ENCODE measurements at regions not wholly inside any gene's neighbourhood (a gene's known extent, or its start where the extent isn't known, plus 50 kb on each side); places are given as distances from the start of the nearest gene placed in this dataset.
A peak's percentile ranks its signal among the peaks of the same experiment; 100 is the strongest.
"Not testable (repeated sequence)": the region's sequence is repeated elsewhere in the genome, so short reads cannot be mapped to it uniquely, and the experiment has no call there.

GRCh38 chr4:189128341-189128740, 812.3 kb upstream of the FRG1 start:
- no peaks in the 10 kb centered on the region for H3K27me3 ChIP-seq (ENCODE audit: control insufficient read depth, insufficient read depth, low read length)
- no peak for DNase-seq
- WGBS (ENCODE audit: insufficient coverage): no CpG with 5 or more reads among the region's 4 CpGs

GRCh38 chr4:189129044-189129694, 811.5 kb upstream of the FRG1 start:
- no CpG with 5 or more reads among the region's 10 CpGs for WGBS (ENCODE audit: insufficient coverage)
- H3K27ac ChIP-seq (ENCODE audit: low read length): no peak overlapping the region
- no peak for DNase-seq

More at GRCh38 chr4:189128341-189128740, 812.3 kb upstream of the FRG1 start:
- H3K9me3 ChIP-seq (replicated peaks; ENCODE audit: control insufficient read depth, low read depth, low read length): no peaks in the 10 kb centered on the region
- no peaks in the 10 kb centered on the region for H3K36me3 ChIP-seq (ENCODE audit: control insufficient read depth, insufficient read depth, low read length)
- H3K4me3 ChIP-seq (ENCODE audit: low read length): no peak overlapping the region
- H3K4me1 ChIP-seq (ENCODE audit: control insufficient read depth, insufficient read depth, low read length): no peaks in the 10 kb centered on the region
- no peak overlapping the region for H3K27ac ChIP-seq (ENCODE audit: low read length)

GRCh38 chr4:189131118-189131517, 809.6 kb upstream of the FRG1 start:
- H3K4me1 ChIP-seq (ENCODE audit: control insufficient read depth, insufficient read depth, low read length): no peaks in the 10 kb centered on the region
- no peak for DNase-seq
- H3K9me3 ChIP-seq (replicated peaks; ENCODE audit: control insufficient read depth, low read depth, low read length): no peaks in the 10 kb centered on the region
- H3K27ac ChIP-seq (ENCODE audit: low read length): no peak overlapping the region
- WGBS (ENCODE audit: insufficient coverage): 86% methylated on average over 2 of the region's 4 CpGs
- no peak overlapping the region for H3K4me3 ChIP-seq (ENCODE audit: low read length)
- H3K27me3 ChIP-seq (ENCODE audit: control insufficient read depth, insufficient read depth, low read length): no peaks in the 10 kb centered on the region
- H3K36me3 ChIP-seq (ENCODE audit: control insufficient read depth, insufficient read depth, low read length): no peaks in the 10 kb centered on the region

More at GRCh38 chr4:189129044-189129694, 811.5 kb upstream of the FRG1 start:
- Histone ChIP-seq H3K4me3 (ENCODE audit: low read length) (no peak overlapping the region), H3K27me3 (ENCODE audit: control insufficient read depth, insufficient read depth, low read length) (no peaks in the 10 kb centered on the region), H3K9me3 (replicated peaks; ENCODE audit: control insufficient read depth, low read depth, low read length) (no peaks in the 10 kb centered on the region), H3K36me3 (ENCODE audit: control insufficient read depth, insufficient read depth, low read length) (no peaks in the 10 kb centered on the region), H3K4me1 (ENCODE audit: control insufficient read depth, insufficient read depth, low read length) (no peaks in the 10 kb centered on the region)

GRCh38 chr4:189136462-189136861, 804.2 kb upstream of the FRG1 start:
- Histone ChIP-seq H3K27me3 (ENCODE audit: control insufficient read depth, insufficient read depth, low read length) (no peaks in the 10 kb centered on the region), H3K9me3 (replicated peaks; ENCODE audit: control insufficient read depth, low read depth, low read length) (no peaks in the 10 kb centered on the region), H3K27ac (ENCODE audit: low read length) (no peak overlapping the region), H3K4me3 (ENCODE audit: low read length) (no peak overlapping the region), H3K36me3 (ENCODE audit: control insufficient read depth, insufficient read depth, low read length) (no peaks in the 10 kb centered on the region), H3K4me1 (ENCODE audit: control insufficient read depth, insufficient read depth, low read length) (no peaks in the 10 kb centered on the region)
- DNase-seq: no peak
- 80% methylated on average over 1 of the region's 4 CpGs for WGBS (ENCODE audit: insufficient coverage)

- no peaks in the 10 kb centered on the region for H3K9me3 ChIP-seq (replicated peaks; ENCODE audit: control insufficient read depth, low read depth, low read length)
- no peak overlapping the region for H3K27ac ChIP-seq (ENCODE audit: low read length)
- H3K36me3 ChIP-seq (ENCODE audit: control insufficient read depth, insufficient read depth, low read length): no peaks in the 10 kb centered on the region
- 60% methylated on average over 1 of the region's 6 CpGs for WGBS (ENCODE audit: insufficient coverage)
- DNase-seq: no peak
- no peaks in the 10 kb centered on the region for H3K27me3 ChIP-seq (ENCODE audit: control insufficient read depth, insufficient read depth, low read length)
- no peaks in the 10 kb centered on the region for H3K4me1 ChIP-seq (ENCODE audit: control insufficient read depth, insufficient read depth, low read length)
- no peak overlapping the region for H3K4me3 ChIP-seq (ENCODE audit: low read length)
Observed at GRCh38 chr4:189143263-189143952, 797.3 kb upstream of the FRG1 start.

GRCh38 chr4:189147005-189147929, 793.4 kb upstream of the FRG1 start:
- no peaks in the 10 kb centered on the region for H3K36me3 ChIP-seq (ENCODE audit: control insufficient read depth, insufficient read depth, low read length)
- peak; percentile 17 for DNase-seq

GRCh38 chr4:189155083-189155482, 785.6 kb upstream of the FRG1 start:
- not testable (repeated sequence) for H3K36me3 ChIP-seq (ENCODE audit: control insufficient read depth, insufficient read depth, low read length); H3K9me3 ChIP-seq (replicated peaks; ENCODE audit: control insufficient read depth, low read depth, low read length); H3K27me3 ChIP-seq (ENCODE audit: control insufficient read depth, insufficient read depth, low read length); H3K27ac ChIP-seq (ENCODE audit: low read length); H3K4me1 ChIP-seq (ENCODE audit: control insufficient read depth, insufficient read depth, low read length); H3K4me3 ChIP-seq (ENCODE audit: low read length); DNase-seq
- WGBS (ENCODE audit: insufficient coverage): 86% methylated on average over 7 of the region's 13 CpGs

More at GRCh38 chr4:189147005-189147929, 793.4 kb upstream of the FRG1 start:
- Histone ChIP-seq H3K9me3 (replicated peaks; ENCODE audit: control insufficient read depth, low read depth, low read length) (no peaks in the 10 kb centered on the region), H3K4me3 (ENCODE audit: low read length) (no peak overlapping the region), H3K27ac (ENCODE audit: low read length) (no peak overlapping the region), H3K4me1 (ENCODE audit: control insufficient read depth, insufficient read depth, low read length) (no peaks in the 10 kb centered on the region), H3K27me3 (ENCODE audit: control insufficient read depth, insufficient read depth, low read length) (no peaks in the 10 kb centered on the region)
- WGBS (ENCODE audit: insufficient coverage): 96% methylated on average over 11 of the region's 24 CpGs

- WGBS (ENCODE audit: insufficient coverage): 47% methylated on average over 5 of the region's 7 CpGs
- no peaks in the 10 kb centered on the region for H3K9me3 ChIP-seq (replicated peaks; ENCODE audit: control insufficient read depth, low read depth, low read length)
Observed at GRCh38 chr4:189162073-189162789, 778.4 kb upstream of the FRG1 start.

GRCh38 chr4:189162888-189163287, 777.8 kb upstream of the FRG1 start:
- Histone ChIP-seq H3K9me3 (replicated peaks; ENCODE audit: control insufficient read depth, low read depth, low read length) (no peaks in the 10 kb centered on the region), H3K27me3 (ENCODE audit: control insufficient read depth, insufficient read depth, low read length) (no peaks in the 10 kb centered on the region), H3K27ac (ENCODE audit: low read length) (no peak overlapping the region), H3K4me1 (ENCODE audit: control insufficient read depth, insufficient read depth, low read length) (no peaks in the 10 kb centered on the region), H3K36me3 (ENCODE audit: control insufficient read depth, insufficient read depth, low read length) (no peaks in the 10 kb centered on the region), H3K4me3 (ENCODE audit: low read length) (no peak overlapping the region)
- no peak for DNase-seq

More at GRCh38 chr4:189162073-189162789, 778.4 kb upstream of the FRG1 start:
- Histone ChIP-seq H3K36me3 (ENCODE audit: control insufficient read depth, insufficient read depth, low read length) (no peaks in the 10 kb centered on the region), H3K4me3 (ENCODE audit: low read length) (no peak overlapping the region), H3K27me3 (ENCODE audit: control insufficient read depth, insufficient read depth, low read length) (no peaks in the 10 kb centered on the region), H3K27ac (ENCODE audit: low read length) (no peak overlapping the region), H3K4me1 (ENCODE audit: control insufficient read depth, insufficient read depth, low read length) (no peaks in the 10 kb centered on the region)
- no peak for DNase-seq
